OCI-LY1 (cell line): ENCODE measurements at regions not wholly inside any gene's neighbourhood (a gene's known extent, or its start where the extent isn't known, plus 50 kb on each side); places are given as distances from the start of the nearest gene placed in this dataset.

ENCODE experiments used
- EZH2 ChIP-seq: fragments of 200-600 bp; sonication (generic), shearing (Covaris generic); IDR thresholded peaks from 2 replicates; pipeline ENCODE4 v1.8.0; 2017; ENCODE audit warnings: borderline replicate concordance, mixed run types, mild to moderate bottlenecking, antibody characterized with exemption, low read length, moderate library complexity, mixed read lengths
- TF ChIP-seq, protein P1 (sequence below): fragments of 200-600 bp; sonication (generic), shearing (Covaris generic); IDR thresholded peaks from 2 replicates; pipeline ENCODE4 v1.5.1; 2017; ENCODE audit warnings: mild to moderate bottlenecking, antibody characterized with exemption, low read length, moderate library complexity, mixed read lengths

DNA sequence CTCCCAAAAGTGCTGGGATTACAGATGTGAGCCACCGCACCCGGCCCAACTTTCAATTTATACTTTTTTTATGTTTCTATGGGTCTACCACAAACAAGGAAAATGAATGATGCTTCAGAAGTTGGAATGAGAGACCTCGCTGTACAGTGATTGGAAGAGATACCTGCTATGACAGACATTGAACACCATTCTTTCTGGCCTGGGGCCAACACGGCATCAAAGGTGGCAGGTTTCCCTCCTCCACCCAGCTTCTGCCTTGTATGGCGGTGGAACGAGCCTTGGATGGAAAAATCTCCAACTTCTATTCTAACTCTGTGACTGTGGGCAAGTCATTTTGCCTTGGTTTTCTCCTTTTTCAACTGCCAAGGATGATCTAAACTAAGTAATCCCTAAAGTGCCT, 117.8 kb upstream of the FAM174B start:
- TF ChIP-seq, protein P1, sequence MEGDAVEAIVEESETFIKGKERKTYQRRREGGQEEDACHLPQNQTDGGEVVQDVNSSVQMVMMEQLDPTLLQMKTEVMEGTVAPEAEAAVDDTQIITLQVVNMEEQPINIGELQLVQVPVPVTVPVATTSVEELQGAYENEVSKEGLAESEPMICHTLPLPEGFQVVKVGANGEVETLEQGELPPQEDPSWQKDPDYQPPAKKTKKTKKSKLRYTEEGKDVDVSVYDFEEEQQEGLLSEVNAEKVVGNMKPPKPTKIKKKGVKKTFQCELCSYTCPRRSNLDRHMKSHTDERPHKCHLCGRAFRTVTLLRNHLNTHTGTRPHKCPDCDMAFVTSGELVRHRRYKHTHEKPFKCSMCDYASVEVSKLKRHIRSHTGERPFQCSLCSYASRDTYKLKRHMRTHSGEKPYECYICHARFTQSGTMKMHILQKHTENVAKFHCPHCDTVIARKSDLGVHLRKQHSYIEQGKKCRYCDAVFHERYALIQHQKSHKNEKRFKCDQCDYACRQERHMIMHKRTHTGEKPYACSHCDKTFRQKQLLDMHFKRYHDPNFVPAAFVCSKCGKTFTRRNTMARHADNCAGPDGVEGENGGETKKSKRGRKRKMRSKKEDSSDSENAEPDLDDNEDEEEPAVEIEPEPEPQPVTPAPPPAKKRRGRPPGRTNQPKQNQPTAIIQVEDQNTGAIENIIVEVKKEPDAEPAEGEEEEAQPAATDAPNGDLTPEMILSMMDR: no peak
- no peak for TF ChIP-seq EZH2
